ENCODE measurements at regions not wholly inside any gene's neighbourhood (a gene's known extent, or its start where the extent isn't known, plus 50 kb on each side); places are given as distances from the start of the nearest gene placed in this dataset.

DNA sequence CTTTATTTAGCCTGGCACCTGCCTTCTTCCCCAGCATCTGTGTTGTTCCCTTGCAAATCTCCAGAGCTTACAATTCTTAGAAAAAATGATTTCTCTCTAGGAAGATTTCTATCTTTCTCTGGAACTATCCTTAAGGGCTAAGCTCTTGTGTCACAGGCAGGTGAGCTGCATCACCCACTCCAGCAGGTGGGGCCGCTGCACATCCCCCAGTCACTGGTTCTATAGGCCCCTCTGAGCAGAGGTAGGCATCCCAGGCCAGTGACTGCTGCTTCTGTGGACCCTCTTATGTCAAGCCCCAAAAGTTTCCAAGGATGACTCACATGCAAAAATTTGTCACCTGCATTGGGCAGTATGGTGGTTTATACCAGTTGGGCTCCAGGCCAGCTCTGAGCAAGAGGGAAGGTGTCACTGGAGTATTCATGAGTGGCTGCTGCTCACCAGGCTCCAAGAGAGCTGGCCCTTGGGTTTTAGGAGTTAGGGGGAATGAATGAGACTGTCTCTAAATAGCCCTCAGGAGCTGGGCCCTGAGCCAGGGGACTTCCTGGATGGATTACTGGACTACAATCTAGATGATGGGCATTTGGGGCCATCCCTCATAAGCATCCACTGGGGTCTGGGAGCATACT lies 208.1 kb upstream of the EOLA2 start:
- TF ChIP-seq POLR2A (IDR thresholded peaks at IDR 0.05; ENCODE audit: low read length) = no peak
- no peak for TF ChIP-seq GATA1 (IDR thresholded peaks at IDR 0.05; ENCODE audit: low read depth, low read length)

Measured in erythroblast (primary cell).